GM13976 (cell line): ENCODE measurements at regions not wholly inside any gene's neighbourhood (a gene's known extent, or its start where the extent isn't known, plus 50 kb on each side); places are given as distances from the start of the nearest gene placed in this dataset.

ENCODE experiments used
- DNase-seq: peaks from one replicate; pipeline ENCODE4 v3.0.0; 2012; ENCODE audit warnings: low spot score
- in situ Hi-C: fragments of 300-500 bp; cut with MboI; formaldehyde crosslinking; loops from one replicate; pipeline ENCODE4 v1.12.0; 2022; ENCODE audit warnings: low sequenced_read_pairs, mixed read lengths, inconsistent platforms; ENCODE audit not compliant: unreplicated experiment
- TF ChIP-seq, protein P1 (sequence below): IDR thresholded peaks from 2 replicates; pipeline ENCODE4 v1.5.1; 2012; ENCODE audit warnings: borderline replicate concordance, mild to moderate bottlenecking; ENCODE audit not compliant: insufficient read depth; ENCODE audit errors: extremely low read depth, missing control alignments, control extremely low read depth

DNA sequence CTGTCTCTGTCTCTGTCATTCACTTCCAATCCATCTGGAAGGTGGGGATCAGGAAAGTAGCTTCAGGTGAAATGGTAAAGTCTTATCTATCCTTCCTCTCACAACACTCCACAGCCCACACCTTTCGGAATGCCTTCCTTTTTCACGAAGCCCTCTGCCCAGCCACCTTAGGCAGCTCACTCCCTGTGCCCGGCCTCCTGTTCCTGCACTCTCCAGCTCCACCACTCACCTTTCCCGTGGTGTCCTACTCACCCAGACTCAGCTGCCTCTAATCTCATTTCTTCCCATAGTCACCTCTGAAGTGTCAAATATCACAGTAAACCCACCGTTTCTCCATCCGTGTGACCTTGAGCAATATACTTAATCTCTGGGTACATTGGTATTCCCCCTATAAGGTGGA lies 100.9 kb upstream of the C7orf33 start:
- in situ Hi-C loops = no loop called here
- TF ChIP-seq, protein P1, sequence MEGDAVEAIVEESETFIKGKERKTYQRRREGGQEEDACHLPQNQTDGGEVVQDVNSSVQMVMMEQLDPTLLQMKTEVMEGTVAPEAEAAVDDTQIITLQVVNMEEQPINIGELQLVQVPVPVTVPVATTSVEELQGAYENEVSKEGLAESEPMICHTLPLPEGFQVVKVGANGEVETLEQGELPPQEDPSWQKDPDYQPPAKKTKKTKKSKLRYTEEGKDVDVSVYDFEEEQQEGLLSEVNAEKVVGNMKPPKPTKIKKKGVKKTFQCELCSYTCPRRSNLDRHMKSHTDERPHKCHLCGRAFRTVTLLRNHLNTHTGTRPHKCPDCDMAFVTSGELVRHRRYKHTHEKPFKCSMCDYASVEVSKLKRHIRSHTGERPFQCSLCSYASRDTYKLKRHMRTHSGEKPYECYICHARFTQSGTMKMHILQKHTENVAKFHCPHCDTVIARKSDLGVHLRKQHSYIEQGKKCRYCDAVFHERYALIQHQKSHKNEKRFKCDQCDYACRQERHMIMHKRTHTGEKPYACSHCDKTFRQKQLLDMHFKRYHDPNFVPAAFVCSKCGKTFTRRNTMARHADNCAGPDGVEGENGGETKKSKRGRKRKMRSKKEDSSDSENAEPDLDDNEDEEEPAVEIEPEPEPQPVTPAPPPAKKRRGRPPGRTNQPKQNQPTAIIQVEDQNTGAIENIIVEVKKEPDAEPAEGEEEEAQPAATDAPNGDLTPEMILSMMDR = no peak
- no peak for DNase-seq

DNA sequence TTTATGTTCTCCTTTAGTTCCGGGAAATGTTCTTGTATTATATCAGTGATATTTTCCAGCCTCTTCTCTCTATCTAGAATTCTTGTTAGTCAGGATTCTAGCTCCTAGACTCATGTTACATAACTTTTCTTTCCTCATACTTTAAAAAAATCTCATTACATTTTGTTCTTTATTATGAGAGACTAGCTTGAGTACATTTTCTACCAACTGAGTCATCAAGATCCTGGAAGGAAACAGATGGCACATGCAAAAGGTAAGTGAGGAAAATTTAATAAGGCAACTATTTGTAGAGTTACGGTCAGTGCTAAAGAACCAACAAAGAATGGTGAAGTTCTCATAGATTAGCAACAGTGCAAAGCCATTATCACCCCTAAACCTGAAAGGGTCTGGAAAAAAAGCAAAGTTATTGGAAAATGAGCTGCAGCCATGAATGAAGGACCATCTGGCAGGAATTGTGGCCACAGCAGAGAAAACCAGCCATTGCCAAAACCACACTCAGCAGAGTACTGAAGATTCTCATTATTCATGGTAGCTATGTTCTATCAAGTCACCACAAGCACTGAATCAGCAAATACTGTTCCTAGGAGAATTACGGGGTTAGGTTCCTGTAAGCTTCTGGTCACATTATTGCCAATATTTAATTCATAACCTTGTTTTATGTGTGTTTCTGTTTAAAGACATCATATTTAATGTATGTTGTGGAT lies 98.3 kb upstream of the C7orf33 start:
- in situ Hi-C loops = no loop called here
- no peak for DNase-seq
- TF ChIP-seq, protein P1 = no peak

DNA sequence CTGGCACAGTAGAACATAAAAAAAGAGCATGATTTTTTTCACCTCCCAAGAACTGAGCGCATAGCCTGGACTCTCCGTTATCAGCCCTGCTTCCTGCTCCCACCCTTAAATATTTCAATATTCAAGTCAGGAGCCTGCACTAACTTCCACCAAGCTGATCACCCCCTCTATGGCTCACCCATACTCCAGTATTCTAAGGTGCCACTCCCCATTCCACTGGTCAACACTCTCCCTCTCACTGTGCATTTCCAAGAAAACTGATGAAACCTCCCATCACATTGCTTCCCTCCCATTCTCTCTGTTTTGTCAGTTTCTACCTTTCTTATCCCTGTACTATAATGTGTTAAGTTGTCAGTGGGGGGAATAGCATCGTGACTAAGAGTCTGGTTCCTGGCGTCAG lies 95.0 kb upstream of the C7orf33 start:
- in situ Hi-C loops = no loop called here
- TF ChIP-seq, protein P1 = no peak
- no peak for DNase-seq

DNA sequence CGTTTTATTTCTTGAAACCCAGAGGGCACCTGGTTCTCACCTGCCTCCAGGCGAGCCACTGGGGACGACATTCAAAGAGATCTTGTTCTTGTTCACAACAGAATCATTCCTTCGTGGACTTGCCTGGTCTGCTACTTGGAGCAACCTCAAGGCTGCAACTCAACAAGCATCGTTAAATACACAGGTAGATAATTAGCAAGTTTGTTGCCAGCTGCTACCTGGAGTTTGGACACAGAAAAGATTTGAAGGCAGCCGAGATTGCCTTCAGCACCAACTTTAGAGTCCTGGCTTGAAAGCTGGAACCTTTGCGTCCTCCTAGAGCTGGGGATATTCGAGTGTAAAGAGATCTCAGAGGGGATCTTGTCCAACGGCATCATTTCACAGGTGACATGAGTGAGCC lies 89.6 kb upstream of the C7orf33 start:
- no peak for DNase-seq
- in situ Hi-C loops = loop anchor here (10.0 kb wide), 1 partner anchor 464 kb away; no protein-coding TSS in a partner anchor
- TF ChIP-seq, protein P1 = no peak

DNA sequence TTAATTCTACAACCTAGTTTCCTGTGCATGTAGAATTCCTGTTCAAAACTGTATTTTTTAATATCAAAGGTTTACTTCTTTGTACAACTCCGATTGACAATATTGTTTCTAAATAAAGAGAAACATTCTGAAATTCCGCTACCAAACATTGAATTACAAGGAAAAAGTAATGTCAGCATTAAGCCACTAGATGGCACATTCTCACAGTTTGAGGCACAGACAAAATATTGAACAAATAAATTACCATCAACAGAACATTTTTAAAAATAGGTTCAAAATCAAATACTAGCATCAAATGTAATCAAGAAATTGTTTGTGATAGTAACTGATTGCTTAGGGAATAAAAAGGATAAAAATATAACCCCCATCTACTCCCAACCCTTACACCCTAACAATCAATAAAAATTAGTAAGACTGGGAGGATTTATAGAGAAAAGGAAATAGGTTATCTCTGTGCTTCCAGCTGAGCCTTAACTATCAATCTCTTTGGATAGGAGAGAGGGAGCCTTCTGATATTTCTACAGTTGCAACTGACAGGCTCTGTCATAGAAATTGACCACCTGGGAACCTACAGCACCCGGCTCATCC lies 86.6 kb upstream of the C7orf33 start:
- in situ Hi-C loops = loop anchor here (10.0 kb wide), 1 partner anchor 461 kb away; no protein-coding TSS in a partner anchor
- TF ChIP-seq, protein P1 = peak; percentile 58
- DNase-seq = peak; percentile 44

DNA sequence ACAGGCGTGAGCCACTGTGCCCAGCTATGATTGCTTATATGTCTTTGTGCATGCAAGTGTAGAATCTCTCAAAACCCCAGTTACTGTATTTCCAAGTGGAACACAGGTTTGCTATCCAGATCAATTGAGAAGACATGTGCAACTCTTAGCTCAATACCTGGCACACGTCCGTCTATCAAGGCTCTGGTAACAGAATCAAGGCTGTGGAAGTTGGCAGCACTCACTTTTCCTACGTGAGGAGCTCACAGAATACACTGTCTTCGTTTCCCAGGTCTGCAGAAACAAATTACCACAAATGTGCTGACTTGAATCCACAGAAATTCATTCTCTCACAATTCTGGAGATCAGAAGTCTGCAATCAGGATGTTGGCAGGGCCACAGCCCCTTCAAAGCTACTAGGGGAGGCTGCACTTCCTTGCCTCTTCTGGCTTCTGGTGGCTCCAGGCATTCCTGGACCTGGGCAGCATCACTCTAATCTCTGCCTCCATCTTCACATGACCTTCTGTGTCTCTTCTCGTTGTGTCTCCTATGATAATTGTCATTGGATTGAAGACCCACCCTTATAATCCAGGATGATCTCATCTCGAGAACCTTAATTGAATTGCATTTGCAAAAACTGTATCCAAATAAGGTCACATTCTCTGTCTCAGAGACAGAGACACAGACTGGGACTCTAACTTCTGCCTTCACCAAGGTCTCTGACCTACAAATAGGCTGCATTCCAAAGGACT lies 84.8 kb upstream of the C7orf33 start:
- TF ChIP-seq, protein P1 = no peak
- in situ Hi-C loops = loop anchor here (10.0 kb wide), 1 partner anchor 459 kb away; no protein-coding TSS in a partner anchor
- no peak for DNase-seq

DNA sequence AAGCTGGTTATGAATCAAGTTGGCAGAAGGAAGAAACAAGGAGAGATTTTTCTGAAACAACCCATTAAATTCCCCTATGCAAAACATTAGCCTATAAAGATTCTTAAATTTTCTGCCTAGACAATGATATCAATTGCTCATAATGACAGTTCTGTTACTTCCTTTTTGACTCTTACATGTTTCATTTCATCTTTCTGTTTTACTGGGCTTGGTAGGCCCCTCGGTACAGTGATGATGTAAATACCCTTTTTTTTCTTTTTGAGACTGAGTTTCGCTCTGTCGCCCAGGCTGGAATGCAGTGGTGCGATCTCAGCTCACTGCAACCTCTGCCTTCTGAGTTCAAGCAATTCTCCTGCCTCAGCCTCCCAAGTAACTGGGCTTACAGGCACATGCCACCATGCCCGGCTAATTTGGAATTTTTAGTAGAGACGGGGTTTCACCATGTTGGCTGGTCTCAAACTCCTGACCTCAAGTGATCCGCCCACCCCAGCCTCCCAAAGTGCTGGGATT lies 83.4 kb upstream of the C7orf33 start:
- in situ Hi-C loops = loop anchor here (10.0 kb wide), 1 partner anchor 458 kb away; no protein-coding TSS in a partner anchor
- peak; percentile 71 for DNase-seq
